RWPE2 (cell line): ENCODE measurements at regions not wholly inside any gene's neighbourhood (a gene's known extent, or its start where the extent isn't known, plus 50 kb on each side); places are given as distances from the start of the nearest gene placed in this dataset.
"Not testable (repeated sequence)": the region's sequence is repeated elsewhere in the genome, so short reads cannot be mapped to it uniquely, and the experiment has no call there.

Experiments used
- ATAC-seq: fragments of 200-7000 bp; cut with Tn5 transposase; 3 replicates; pipeline ENCODE4 v1.9.1; 2021; ENCODE audit warnings: low read depth
- DNase-seq: peaks from one replicate; pipeline ENCODE4 v3.0.0-alpha.2; 2020; ENCODE audit warnings: low spot score
- H3K27ac ChIP-seq: fragments of 450-650 bp; 2 replicates; pipeline ENCODE4 v1.5.1; 2017; ENCODE audit warnings: mild to moderate bottlenecking; ENCODE audit not compliant: poor library complexity, severe bottlenecking
- H3K27me3 ChIP-seq: fragments of 250-450 bp; sonication (Bioruptor Pico); 2 replicates; pipeline ENCODE4 v1.5.1; 2021; ENCODE audit warnings: mild to moderate bottlenecking, moderate library complexity; ENCODE audit not compliant: insufficient read depth, poor library complexity, severe bottlenecking
- H3K36me3 ChIP-seq: fragments of 250-450 bp; sonication (Bioruptor Pico); 2 replicates; pipeline ENCODE4 v1.5.1; 2020; ENCODE audit warnings: low read depth, mild to moderate bottlenecking, moderate library complexity
- H3K4me1 ChIP-seq: fragments of 250-450 bp; sonication (Bioruptor Pico); 2 replicates; pipeline ENCODE4 v1.5.1; 2021; ENCODE audit warnings: mild to moderate bottlenecking, moderate library complexity; ENCODE audit not compliant: insufficient read depth, poor library complexity, severe bottlenecking
- H3K4me3 ChIP-seq: fragments of 250-450 bp; sonication (Bioruptor Pico); 2 replicates; pipeline ENCODE4 v1.5.1; 2021; ENCODE audit warnings: mild to moderate bottlenecking, moderate library complexity; ENCODE audit not compliant: severe bottlenecking
- H3K9me3 ChIP-seq: fragments of 250-450 bp; sonication (Bioruptor Pico); 2 replicates; pipeline ENCODE4 v1.5.1; 2021; ENCODE audit warnings: mild to moderate bottlenecking, moderate library complexity; ENCODE audit not compliant: severe bottlenecking
- CTCF ChIP-seq: fragments of 450-650 bp; IDR thresholded peaks from one replicate; pipeline ENCODE4 v1.5.1; 2017; ENCODE audit warnings: mild to moderate bottlenecking, moderate library complexity; ENCODE audit not compliant: poor library complexity, severe bottlenecking

- H3K4me1 ChIP-seq, H3K4me3 ChIP-seq, H3K9me3 ChIP-seq, ATAC-seq, H3K27ac ChIP-seq, H3K27me3 ChIP-seq, H3K36me3 ChIP-seq: not testable (repeated sequence)
- peak; percentile 31 for DNase-seq
These were observed 2986.4 kb upstream of the OR11H1 start for GRCh38 chr22:12541412-12542170.

- ATAC-seq, H3K36me3 ChIP-seq, H3K4me3 ChIP-seq, H3K9me3 ChIP-seq, H3K27me3 ChIP-seq, H3K27ac ChIP-seq, H3K4me1 ChIP-seq: not testable (repeated sequence)
- peak; percentile 17 for DNase-seq
These were observed 2974.6 kb upstream of the OR11H1 start for GRCh38 chr22:12553366-12553765.

GRCh38 chr22:12554648-12555192, 2973.3 kb upstream of the OR11H1 start:
- H3K36me3 ChIP-seq, H3K4me3 ChIP-seq, H3K27me3 ChIP-seq, H3K9me3 ChIP-seq, H3K27ac ChIP-seq, H3K4me1 ChIP-seq, ATAC-seq, DNase-seq: not testable (repeated sequence)

- not testable (repeated sequence) for ATAC-seq, H3K36me3 ChIP-seq, H3K27me3 ChIP-seq, H3K27ac ChIP-seq, H3K4me3 ChIP-seq, H3K9me3 ChIP-seq, H3K4me1 ChIP-seq
- peak; percentile 15 for DNase-seq
These were observed 2956.5 kb upstream of the OR11H1 start for GRCh38 chr22:12571500-12571899.

- not testable (repeated sequence) for H3K4me1 ChIP-seq, H3K9me3 ChIP-seq, DNase-seq, H3K4me3 ChIP-seq, H3K36me3 ChIP-seq, H3K27ac ChIP-seq, H3K27me3 ChIP-seq, ATAC-seq
- peak; percentile 16 for TF ChIP-seq CTCF
These were observed 2948.3 kb upstream of the OR11H1 start for GRCh38 chr22:12579655-12580054.

GRCh38 chr22:12584457-12584856, 2943.5 kb upstream of the OR11H1 start:
- H3K4me1 ChIP-seq, ATAC-seq, DNase-seq, H3K9me3 ChIP-seq, H3K27me3 ChIP-seq, H3K36me3 ChIP-seq, H3K27ac ChIP-seq, H3K4me3 ChIP-seq: not testable (repeated sequence)

GRCh38 chr22:12584874-12585273, 2943.1 kb upstream of the OR11H1 start:
- not testable (repeated sequence) for H3K4me1 ChIP-seq, H3K36me3 ChIP-seq, H3K27me3 ChIP-seq, H3K9me3 ChIP-seq, ATAC-seq, H3K27ac ChIP-seq, H3K4me3 ChIP-seq, DNase-seq

GRCh38 chr22:12595724-12596123, 2932.3 kb upstream of the OR11H1 start:
- not testable (repeated sequence) for DNase-seq, H3K4me1 ChIP-seq, H3K4me3 ChIP-seq, H3K36me3 ChIP-seq, ATAC-seq, H3K27me3 ChIP-seq, H3K27ac ChIP-seq, H3K9me3 ChIP-seq

- H3K9me3 ChIP-seq, ATAC-seq, H3K36me3 ChIP-seq, H3K4me3 ChIP-seq, H3K27ac ChIP-seq, H3K27me3 ChIP-seq, H3K4me1 ChIP-seq: not testable (repeated sequence)
- DNase-seq, result peak; percentile 34
These were observed 2930.2 kb upstream of the OR11H1 start for GRCh38 chr22:12597778-12598177.

- not testable (repeated sequence) for H3K36me3 ChIP-seq, H3K4me1 ChIP-seq, H3K9me3 ChIP-seq, H3K27me3 ChIP-seq, DNase-seq, H3K4me3 ChIP-seq, ATAC-seq, H3K27ac ChIP-seq
These were observed 2926.5 kb upstream of the OR11H1 start for GRCh38 chr22:12601510-12601869.
